Hippocampal formation (tissue), 2 donors: ENCODE measurements at regions not wholly inside any gene's neighbourhood (a gene's known extent, or its start where the extent isn't known, plus 50 kb on each side); places are given as distances from the start of the nearest gene placed in this dataset.
"Not testable (repeated sequence)": the region's sequence is repeated elsewhere in the genome, so short reads cannot be mapped to it uniquely, and the experiment has no call there.

Experiments used
- DNase-seq, 2 donors: peaks; one replicate each; lab custom pipeline; 2025; lab: John Stamatoyannopoulos, UW

DNA sequence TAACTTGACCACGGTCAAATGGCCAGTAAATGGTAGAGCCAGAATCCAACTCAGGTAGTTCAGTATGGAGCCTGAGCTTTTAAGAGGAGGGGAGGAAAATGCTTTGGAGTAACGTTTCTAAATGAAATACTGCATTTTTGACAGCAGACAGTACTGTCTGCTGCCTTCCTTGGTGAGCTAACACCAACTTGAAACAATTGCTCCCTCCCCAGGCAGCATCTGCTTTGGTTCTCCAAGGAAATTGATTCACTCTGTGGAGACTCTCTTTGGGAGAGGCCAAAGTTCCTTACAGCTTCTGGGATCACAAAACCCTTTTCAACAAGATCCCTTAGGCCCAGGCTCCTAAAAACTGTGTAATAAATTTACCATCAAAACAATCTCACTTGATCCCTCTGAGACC lies 75.2 kb upstream of the SSBP2 start:
- DNase-seq = no peak

DNA sequence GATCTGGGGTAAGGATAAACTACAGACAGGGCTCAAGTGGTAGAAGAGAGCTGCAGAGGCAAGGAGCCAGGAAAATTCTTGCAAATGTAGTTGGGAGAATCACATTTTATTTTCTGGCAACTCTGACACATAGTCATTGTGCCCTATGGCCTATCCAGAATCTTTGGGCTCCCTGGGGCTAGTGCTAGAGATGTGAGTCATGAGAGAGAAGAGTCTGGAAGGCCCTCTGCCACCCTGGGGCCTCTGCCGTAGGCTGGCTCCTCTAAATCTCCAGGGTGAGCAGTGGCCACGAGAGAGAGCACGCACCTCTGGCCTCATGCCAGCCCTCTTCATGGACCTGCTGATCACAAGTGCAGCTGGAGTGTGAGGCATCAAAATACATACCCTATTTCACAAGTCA lies 74.3 kb upstream of the SSBP2 start:
- DNase-seq = no peak

DNA sequence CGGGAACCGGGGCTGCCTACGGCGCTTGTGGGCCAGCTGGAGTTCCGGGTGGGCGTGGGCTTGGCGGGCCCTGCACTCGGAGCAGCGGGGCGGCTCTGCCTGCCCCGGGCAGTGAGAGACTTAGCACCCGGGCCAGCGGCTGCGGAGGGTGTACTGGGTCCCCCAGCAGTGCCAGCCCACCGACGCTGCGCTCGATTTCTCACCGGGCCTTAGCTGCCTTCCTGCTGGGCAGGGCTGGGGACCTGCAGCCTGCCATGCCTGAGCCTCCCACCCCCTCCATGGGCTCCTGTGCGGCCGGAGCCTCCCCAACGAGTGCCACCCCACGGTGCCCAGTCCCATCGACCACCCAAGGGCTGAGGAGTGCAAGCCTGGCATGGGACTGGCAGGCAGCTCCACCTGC lies 72.8 kb upstream of the SSBP2 start:
- DNase-seq = not testable (repeated sequence)

DNA sequence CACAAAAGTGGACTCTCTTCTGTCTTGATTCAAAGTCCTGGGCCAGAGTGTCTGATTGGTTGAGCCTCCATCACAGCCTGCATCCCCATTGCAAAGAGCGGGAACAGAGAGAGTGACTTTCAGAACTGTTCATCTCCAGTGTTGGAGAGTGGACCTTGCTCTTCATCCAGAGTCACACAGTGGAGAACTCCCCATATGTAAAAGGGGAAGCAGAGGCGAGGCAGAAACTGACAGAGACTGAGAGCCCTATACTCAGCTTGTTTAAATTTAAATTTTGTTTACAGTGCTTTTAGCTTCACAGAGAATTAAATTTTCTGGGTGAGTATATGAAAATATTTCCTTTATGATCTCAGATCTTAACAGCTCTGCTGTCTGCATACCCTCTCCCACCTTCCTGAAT lies 70.0 kb upstream of the SSBP2 start:
- DNase-seq = no peak

DNA sequence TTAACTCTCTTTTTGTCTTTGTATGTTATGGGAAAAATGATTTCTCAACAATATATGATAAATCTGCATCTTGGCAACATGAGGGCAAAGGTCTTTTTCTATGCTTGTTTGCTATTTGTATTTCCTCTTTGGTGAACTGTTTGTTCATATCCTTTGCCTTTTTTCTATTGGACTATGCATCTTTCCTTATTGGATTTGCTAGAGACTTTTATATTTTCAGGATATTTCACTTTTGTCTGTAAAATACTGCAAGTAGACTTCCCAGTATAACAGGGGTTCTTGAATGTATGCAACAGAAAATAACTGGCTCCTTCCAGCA lies 69.4 kb upstream of the SSBP2 start:
- DNase-seq = no peak

DNA sequence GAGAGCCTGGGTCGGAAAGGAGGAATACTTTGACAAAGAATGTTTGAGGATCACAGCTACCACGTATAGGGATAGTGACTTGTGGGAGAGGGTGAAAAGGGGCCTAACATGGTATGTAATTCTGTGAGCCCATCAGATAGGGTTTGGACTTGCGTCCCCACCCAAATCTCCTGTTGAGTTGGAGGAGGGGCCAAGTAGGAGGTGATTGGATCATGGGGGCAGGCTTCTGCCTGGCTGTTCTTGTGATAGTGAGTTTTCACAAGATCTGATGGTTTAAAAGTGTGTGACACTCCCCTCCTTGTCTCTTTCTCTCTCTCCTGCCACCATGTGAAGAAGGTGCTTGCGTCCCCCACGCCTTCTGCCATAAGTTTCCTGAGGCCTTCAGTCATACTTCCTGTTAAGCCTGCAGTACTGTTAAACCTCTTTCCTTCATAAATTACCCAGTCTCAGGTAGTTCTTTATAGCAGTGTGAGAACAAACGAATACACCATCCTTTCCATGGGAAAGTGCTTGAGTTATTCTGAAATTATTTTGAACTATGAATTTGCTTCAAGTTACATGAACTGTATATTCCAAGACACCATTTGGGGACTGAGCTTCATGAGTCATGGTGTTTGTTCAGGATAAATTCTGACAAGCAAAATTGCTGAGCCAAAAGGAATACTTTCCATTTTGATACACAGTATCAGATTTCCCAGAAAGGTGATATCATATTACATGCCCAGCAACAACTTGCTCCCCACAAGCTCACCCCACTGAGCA lies 68.8 kb upstream of the SSBP2 start:
- no peak for DNase-seq

DNA sequence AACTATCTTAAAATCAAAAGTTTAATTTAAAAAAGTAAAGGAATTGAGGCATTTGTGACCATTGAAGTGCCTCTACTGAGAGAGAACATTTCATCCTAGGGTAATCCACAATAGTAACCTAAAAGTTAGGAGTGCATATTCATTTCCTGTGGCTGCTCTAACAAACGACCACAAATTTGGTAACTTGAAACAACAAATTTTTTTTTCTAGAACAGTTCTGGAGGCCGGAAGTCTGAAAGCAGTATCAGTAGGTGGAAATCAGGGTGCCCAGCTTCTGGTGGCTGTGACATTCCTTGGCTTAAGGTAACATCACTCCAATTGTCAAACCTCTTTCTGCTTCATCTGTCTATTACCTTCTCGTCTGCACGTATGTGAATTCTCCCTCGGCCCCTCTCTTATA lies 67.1 kb upstream of the SSBP2 start:
- no peak for DNase-seq

DNA sequence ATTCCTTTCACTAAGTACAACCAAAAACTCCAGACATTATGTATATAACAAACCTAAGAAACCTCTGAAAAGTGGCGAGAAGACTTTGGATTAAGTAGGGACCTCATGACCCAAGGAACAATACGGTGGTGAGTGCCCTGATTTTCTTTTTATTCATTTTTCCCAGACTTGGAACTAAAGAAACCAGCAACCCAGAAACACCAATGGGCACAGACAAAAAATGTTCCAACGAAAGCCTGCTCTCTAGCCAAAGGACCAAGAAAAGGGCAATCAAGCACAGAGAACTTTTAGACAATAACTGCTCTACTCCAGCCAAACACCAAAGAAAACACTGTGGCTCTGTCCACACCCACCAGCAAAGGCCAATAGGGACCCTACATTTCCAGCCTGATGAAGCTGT lies 66.2 kb upstream of the SSBP2 start:
- peak in 1 of 2 donors; percentile 35 for DNase-seq

DNA sequence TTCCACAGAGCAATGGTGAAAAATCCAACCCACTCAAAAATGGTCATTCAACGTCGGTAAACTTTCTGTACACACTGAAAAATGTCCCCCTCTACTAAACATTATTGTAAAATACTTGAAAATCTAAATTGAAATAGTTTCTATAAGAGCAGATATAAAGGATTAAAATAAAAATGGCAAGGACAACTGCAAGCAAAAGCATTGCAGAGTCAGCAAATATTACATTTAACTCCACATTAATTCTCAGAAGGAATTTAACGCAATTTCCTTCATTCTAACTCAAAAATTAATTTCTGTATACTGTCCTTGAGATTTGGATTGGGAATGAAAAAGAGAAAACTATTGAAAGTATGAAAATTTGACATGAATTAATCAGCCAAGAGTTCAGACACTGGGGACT lies 64.4 kb upstream of the SSBP2 start:
- no peak for DNase-seq

DNA sequence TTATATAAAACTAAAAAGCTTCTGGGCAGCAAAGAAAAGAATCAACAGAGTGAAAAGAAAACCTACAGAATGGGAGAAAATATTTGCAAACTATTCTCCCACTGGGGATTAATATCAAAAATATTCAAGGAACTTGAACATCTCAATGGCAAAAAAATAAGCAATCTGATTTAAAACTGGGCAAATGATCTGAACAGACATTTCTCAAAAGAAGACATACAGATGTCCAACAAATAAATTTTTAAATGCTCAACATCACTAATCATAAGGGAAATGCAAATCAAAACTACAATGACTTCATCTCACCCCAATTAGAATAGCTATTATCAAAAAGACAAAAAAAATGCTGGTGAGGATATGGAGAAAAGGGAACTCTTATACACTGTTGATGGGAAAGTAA lies 57.2 kb upstream of the SSBP2 start:
- no peak for DNase-seq

DNA sequence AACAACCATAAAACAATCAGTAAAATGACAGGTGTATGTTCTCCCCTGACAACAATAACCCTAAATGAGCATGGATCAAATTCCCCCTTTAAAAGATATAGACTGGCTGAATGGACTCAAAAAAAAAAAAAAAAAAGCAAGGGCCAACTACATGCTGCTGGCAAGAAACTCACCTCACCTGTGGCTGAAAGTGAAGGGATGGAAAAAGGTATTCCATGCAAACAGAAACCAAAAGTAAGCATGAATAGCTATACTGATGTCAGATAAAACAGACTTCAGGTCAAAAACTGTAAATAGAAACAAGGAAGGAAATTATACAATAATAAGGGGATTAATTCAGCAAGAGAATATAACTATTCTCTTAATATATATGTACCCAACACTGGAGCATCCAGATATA lies 54.2 kb upstream of the SSBP2 start:
- no peak for DNase-seq

DNA sequence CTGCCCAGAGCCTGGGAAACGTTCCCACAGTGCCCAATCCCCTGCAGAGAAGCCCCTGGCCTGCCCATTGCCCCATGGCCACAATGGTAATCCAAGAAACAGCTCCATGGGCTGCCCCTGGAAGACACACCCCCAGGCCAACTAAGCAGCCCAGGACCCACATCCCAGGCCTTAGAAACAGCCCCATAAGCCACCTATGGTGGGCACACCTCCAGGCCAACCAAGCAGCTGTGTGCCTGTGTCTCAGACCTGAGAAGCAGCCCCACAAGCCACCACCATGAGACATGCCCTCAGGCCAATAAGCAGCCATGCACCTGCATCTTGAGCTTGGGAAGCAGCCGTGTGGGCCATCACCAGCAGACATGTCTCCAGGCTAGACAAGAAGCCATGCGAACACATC lies 52.9 kb upstream of the SSBP2 start:
- no peak for DNase-seq

DNA sequence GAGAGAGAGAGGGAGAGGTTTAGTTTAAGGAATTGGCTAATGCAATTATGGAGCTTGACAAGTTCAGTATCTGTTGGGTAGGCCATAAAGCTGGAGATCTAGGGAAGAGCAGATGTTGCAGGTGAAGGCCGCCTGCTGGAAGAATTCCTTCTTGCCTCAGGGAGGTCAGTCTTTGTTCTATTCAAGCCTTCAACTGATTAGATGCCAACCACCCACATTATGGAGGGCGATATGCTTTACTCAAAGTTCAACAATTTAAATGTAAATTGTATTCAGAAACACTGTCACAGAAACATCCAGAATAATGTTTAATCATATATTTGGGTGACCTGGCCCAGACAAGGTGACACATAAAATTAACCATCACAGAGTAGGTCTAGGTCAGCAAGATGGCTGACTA lies 51.7 kb upstream of the SSBP2 start:
- no peak for DNase-seq

DNA sequence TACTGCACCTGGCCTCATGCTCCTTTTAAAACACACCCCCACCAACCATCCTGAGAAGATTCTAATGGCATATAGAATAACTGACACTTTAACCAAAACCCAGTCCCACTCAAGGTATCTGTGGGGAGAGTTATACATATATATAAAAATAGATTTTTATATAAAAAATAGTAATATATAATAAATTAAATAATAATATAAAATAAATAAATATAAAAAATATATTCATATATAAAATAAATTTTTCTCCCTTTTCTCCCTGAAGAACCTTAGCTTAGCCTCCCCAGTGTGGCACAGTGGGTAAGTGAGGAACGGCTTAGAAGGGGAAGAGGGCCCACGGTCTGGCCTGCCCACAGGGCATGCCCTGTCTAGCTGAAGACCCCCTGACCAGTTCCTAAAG lies 51.1 kb upstream of the SSBP2 start:
- no peak for DNase-seq

DNA sequence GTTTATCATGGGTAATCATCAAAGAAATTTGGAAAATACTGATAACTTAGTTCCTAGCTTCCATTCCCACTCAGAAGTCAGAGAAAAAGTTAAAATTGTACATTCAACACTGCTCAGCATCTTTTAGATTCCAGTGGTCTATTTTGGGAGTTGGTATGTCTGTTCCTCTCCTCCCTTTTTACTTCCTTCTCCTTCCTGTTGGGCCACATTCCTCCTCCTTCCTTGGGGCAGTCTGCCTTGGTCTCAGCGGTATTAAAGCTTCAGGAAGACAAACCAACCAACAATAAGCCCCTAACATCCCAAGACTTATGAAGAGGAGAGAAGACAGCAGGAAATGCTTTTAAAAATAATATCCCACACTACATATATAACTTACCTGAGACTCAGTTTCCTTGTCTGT lies 49.9 kb upstream of the SSBP2 start:
- no peak for DNase-seq
